H1 (cell line): ENCODE measurements at regions not wholly inside any gene's neighbourhood (a gene's known extent, or its start where the extent isn't known, plus 50 kb on each side); places are given as distances from the start of the nearest gene placed in this dataset.

Experiments used
- CHD1 ChIP-seq: IDR thresholded peaks from 2 replicates; pipeline ENCODE4 v1.6.1; 2012; ENCODE audit warnings: low read depth, low read length, improper control_type of control experiment
- JUND ChIP-seq: IDR thresholded peaks from 2 replicates; pipeline ENCODE4 v1.6.1; 2011; ENCODE audit warnings: mild to moderate bottlenecking, improper control_type of control experiment, low read length
- POLR2AphosphoS5 ChIP-seq: IDR thresholded peaks from 2 replicates; pipeline ENCODE4 v1.6.1; 2011; ENCODE audit warnings: low read depth, low read length
- TBP ChIP-seq: IDR thresholded peaks from 2 replicates; pipeline ENCODE4 v1.6.1; 2011; ENCODE audit warnings: low read depth, low read length, improper control_type of control experiment

- TF ChIP-seq CHD1 = no peak
- TF ChIP-seq POLR2AphosphoS5 = no peak
- TF ChIP-seq TBP = no peak
- no peak for TF ChIP-seq JUND
Observed at GRCh38 chr6:226516-227073, 65.7 kb upstream of the DUSP22 start (continued).
